HG02981 (cell line): ENCODE measurements at regions not wholly inside any gene's neighbourhood (a gene's known extent, or its start where the extent isn't known, plus 50 kb on each side); places are given as distances from the start of the nearest gene placed in this dataset.
"Not testable (repeated sequence)": the region's sequence is repeated elsewhere in the genome, so short reads cannot be mapped to it uniquely, and the experiment has no call there.

Experiments
- ATAC-seq: cut with Tn5 transposase; IDR thresholded peaks from one replicate; pipeline ENCODE4 v1.9.1; 2021; ENCODE audit warnings: mild to moderate bottlenecking, moderate library complexity; ENCODE audit not compliant: unreplicated experiment

- ATAC-seq: no peak
Observed at GRCh38 chr7:10720042-10720441, 253.6 kb upstream of the PHF14 start.

DNA sequence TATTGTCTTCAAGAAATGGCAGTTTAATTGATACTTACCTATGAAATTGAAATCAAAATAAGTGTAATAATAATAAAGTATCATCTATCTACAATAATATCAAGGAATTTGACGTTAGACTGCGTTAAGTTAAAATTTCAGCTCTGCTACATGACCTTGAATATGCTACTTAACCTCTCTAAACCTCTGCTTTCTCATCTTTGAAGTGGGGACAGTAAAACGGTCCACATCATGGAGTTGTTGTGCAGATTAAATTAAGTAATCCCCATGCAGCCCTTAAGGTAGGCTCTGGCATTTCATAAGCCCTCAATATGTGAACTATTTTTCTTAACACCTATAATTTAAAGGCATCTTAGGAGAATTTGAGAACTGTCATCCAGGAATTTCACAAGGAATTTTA, 252.4 kb upstream of the PHF14 start:
- ATAC-seq: no peak

GRCh38 chr7:10723832-10724231, 249.8 kb upstream of the PHF14 start:
- ATAC-seq: no peak

DNA sequence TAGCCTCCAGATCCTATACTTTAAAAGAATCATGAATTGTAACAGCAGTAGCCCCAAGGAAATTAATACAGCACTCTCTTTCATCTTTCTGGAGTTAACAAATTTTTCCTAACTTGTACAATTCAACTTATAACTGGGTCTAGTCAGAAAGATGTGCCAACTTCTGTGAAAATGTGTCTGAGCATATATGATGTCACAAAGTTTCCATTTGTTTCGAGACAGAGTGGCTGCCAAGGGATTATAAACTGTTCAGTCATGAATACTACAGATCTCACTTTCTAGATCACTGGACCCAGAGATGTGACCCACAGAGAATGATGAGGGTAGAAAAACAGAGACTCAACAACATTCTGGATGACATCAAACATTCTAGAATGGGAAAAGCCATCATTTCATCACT, 249.2 kb upstream of the PHF14 start:
- ATAC-seq: no peak

DNA sequence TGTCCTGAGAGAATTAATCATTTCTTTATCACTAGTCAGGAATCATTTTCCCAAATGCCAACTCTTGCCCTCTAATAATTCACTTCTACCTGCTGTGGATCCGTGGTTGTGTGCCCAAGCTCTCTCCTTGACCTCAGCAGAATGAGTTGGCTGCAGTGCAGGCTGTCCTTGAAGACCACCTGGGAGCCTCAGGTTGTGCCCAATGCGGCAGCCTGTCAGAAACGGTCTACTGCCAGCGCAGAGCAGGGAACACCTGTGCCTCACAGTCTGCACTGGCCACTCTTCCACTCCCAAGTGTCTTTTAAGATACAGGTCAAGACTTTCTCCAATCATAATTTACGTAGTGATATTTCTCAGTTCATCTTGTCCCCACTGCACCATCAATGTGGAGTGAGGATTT, 246.0 kb upstream of the PHF14 start:
- ATAC-seq: no peak

- no peak for ATAC-seq
Observed at GRCh38 chr7:10731253-10731773, 242.4 kb upstream of the PHF14 start.

DNA sequence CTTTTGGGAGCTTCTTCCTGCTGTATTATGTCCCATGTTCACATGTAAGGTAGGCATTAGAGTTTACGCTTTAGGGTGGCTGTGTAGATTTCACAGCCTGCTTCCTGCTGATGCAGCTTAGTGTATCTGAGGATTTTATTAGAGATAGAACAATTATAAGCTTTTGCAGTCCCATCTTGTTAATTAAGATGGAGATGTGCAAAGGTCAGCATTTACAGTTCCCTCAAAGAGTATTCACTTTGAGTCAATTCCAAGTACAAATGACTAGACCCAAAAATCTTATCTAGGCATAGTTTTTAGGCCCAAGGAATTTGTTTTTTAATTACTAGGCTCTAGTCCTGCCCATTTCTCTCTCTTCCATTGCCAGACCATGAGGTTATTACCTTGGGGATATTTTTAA, 239.9 kb upstream of the PHF14 start:
- no peak for ATAC-seq

DNA sequence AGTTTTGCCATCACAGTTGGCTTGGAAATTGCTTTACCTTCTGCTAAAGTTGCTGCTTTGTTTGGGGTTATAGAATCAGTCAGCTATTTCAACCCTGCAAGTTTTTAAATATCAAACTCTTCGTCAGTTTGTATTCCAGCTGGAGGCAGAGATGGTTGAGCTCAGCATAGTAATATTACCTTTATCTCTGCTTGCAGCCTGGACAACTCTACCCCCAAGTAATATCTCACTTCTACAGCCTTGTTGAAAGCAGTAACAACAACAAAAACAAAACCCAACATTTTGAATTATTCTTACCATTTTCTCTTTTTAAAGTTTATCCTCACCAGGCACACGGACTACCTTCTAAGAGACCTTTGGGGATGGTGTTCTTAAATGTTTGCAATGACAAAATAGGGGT, 239.1 kb upstream of the PHF14 start:
- ATAC-seq: no peak

- ATAC-seq: no peak
Observed at GRCh38 chr7:10739401-10739800, 234.3 kb upstream of the PHF14 start.

DNA sequence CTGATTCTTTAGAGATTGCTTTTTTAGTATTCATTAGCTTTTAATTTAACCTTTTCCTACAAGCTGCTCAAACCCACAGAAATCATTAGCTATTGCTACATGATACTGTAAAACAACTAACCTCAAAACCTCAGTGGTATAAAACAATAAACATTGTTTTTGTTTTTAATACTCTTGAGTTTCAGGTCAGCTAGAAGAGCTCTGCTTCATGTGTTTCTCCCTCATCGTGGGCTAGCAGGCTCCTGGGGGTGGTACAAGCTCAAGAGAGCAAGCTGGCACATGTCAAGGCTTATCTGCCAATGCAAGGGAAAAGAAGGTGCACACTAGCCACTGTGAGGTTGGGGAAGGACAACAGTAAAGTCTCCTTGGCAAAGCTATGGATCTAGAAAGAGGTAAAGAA, 232.9 kb upstream of the PHF14 start:
- no peak for ATAC-seq

DNA sequence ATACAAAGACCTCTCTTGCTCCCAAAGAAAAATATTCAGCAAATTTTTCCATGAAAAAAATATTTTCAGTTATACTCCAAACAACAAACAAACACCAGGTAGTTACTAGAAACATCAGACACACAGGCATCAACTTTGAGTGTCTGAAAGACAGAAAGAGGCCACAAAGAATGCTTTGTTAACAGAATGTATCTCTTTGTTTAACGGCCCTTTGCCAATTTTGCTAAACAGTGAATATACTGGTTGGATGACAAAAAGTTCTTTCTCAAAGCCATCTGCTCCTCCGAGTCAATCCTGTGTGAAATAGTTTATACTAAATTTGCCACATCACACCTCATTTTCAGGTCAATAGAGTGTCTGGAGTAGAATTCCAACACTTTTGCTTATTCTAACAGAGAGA, 216.7 kb upstream of the PHF14 start:
- ATAC-seq: no peak

DNA sequence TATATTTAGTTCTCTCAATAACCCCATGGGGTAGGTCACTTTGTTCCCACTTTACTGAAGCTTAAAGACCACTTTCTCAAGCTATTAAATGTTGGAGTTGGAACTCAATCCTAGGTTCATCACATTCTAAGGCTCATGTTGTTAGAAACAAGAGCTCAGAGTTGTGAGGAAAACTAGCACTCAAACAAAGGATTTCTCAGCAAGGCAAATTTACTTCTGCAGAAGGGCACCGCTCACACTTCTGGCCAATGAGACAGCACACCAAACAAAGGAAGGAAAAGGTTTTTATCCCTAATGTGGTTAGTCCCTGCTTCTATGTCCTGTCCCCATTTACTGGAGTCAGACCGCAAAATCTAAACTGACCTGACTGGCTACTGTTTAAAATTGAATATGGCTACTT, 214.6 kb upstream of the PHF14 start:
- no peak for ATAC-seq

DNA sequence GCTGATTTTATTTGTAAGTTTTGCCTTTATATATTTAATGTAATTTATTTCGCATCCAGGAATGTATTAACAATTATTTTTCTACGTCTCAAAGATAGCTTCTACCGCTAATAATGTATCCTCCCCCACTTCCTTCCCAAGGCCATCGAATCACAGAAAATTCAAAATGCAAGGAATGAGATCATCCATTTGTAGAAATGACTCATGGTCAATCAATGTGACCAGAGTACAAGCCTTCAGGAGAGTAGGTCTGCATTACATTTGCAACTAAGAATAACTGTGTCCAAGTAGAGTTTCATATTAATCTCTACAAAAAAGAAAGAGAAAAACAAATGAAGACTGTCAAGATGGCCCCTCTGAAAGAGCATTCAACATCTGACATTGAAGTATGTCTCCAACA, 205.9 kb upstream of the PHF14 start:
- no peak for ATAC-seq

- no peak for ATAC-seq
Observed at GRCh38 chr7:10770176-10770575, 203.5 kb upstream of the PHF14 start.

DNA sequence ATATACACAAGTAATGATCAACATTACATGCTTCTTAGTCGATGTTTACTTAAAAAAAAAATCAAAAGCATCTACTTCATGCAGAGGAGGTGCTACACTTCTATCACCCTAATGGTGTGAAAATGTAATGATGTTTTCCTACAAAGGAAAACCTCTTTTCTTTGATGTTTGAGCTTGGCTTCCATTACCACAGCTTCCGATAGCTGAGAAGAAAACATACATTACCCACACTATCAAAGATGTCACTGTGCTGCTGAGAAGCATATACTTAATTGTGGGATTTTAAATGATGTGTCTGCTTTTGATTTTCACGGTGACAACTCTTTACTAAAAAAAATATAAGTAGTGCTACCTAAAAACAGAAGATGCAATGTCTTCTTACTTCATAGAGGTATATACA, 200.2 kb upstream of the PHF14 start:
- ATAC-seq: no peak

GRCh38 chr7:10779465-10780399, 193.9 kb upstream of the PHF14 start:
- no peak for ATAC-seq

DNA sequence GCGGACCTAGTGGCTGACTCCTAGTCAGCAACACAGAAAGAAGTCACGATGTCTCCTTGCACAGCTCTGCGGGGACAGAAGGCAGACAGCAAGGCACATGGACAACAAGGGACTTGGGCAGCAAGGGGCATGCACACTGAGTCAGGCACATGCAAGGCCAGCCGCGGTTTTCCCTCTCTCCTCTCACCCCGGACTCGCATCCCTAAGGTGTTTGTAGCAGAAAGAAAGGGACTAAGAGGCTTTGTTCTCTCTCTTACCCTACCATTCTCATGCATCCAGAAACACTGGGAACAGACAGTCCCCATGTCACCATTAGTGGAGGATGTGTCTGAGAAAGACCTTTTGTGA, 193.3 kb upstream of the PHF14 start:
- ATAC-seq: no peak

DNA sequence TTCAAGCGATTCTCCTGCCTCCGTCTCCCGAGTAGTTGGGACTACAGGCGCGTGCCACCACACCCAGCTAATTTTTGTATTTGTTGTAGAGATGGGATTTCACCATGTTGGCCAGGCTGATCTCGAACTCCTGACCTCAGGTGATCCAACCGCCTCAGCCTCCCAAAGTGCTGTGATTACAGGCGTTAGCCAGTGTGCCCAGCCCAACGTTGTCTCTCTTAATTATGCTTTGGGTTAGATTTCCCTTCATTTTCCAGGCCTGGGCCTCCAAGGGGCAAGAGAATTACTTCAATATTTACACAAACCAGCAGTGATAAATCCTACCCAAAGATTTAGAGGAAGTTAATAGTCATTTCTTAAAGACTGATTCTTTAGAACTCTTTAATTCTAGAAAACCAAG, 186.7 kb upstream of the PHF14 start:
- ATAC-seq: not testable (repeated sequence)

DNA sequence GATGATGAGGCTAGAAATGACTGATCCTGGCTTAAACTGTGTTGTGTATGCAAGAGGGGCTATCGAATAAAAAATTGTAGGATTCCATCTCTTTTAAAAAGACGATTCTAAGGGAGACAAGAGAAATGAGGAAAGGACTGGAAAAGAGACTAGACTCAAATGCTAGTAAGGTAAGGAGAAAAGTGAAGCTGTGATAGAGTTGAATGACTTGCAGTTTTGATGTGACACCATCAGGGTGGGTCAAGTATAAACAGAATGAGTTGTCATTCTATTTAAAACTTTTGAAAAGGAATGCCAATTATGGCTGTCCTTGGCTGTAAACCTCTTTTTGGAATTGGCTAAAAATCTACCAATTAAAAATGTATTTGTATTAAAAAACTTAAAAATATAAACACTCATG, 184.5 kb upstream of the PHF14 start:
- ATAC-seq: no peak

DNA sequence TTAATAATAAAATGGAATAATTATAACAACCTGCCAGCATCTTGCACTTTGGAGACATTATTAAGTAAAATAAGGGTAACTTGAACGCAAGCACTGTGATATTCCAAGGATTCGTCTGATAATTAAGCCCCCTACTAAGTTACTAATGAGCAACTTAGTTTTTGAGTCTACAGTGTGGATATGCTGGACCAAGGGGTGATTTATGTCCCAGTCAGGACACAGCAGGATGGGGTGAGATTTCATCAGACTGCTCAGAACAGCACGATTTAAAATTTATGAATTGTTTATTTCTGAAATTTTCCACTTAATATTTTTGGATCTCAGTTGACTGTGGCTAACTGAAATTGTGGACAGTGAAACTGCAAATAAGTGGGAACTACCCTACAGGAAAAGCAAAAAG, 182.8 kb upstream of the PHF14 start:
- no peak for ATAC-seq

DNA sequence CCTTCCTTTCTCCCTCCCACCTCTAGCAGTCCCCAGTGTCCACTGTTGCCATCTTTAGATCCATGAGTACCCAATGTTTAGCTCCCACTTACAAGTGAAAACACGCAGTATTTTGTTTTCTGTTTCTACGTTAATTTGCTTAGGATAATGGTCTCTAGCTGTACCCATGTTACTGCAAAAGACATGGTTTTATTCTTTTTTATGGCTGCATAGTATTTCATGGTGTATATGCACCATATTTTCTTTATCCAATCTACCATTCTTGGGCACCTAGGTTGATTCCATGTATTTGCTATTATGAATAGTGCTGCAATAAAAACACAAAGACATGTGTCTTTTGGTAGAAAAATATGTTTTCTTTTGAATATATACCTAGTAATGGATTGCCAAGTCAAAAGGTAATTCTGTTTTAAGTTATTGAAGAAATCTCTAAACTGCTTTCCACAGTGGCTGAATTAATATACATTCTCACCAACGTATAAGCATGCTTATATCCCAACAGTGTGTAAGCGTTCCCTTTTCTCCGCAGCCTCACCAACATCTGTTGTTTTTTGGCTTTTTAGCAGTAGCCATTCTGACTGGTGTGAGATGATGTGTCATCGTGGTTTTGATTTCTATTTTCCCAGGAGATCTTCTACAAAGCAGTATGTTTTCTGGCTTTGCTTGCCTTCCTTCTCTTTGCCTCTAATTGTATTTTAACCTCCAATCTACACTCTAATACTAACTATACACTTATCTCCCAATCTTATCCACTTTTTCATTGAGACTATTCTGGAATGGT, 179.5 kb upstream of the PHF14 start:
- no peak for ATAC-seq

- ATAC-seq: no peak
Observed at GRCh38 chr7:10797157-10797556, 176.5 kb upstream of the PHF14 start.
